Thoracic aorta (tissue), 2 donors: ENCODE measurements at regions not wholly inside any gene's neighbourhood (a gene's known extent, or its start where the extent isn't known, plus 50 kb on each side); places are given as distances from the start of the nearest gene placed in this dataset.

ENCODE experiments used
- ATAC-seq: fragments of 150-250 bp; one replicate; pipeline ENCODE4 v1.8.0; 2017; ENCODE audit warnings: low read depth; ENCODE audit not compliant: insufficient number of reproducible peaks, low FRiP score
- DNase-seq: peaks from one replicate; pipeline ENCODE4 v3.0.0-alpha.2; 2020; ENCODE audit warnings: low spot score
- H3K27ac ChIP-seq, 2 donors: fragments of 200-600 bp; sonication (generic); 1 replicate in 1 of 2; 2 replicates in 1 of 2; pipeline ENCODE4 v1.5.1; 2016; ENCODE audit warnings: mild to moderate bottlenecking in 2 of 2, moderate library complexity in 2 of 2
- H3K27me3 ChIP-seq: fragments of 200-600 bp; sonication (generic); replicated peaks from 2 replicates; pipeline ENCODE4 v1.6.0; 2016; ENCODE audit warnings: mild to moderate bottlenecking; ENCODE audit not compliant: insufficient read depth
- H3K36me3 ChIP-seq: fragments of 200-600 bp; sonication (generic); one replicate; pipeline ENCODE4 v1.5.1; 2016
- H3K4me1 ChIP-seq, 2 donors: fragments of 200-600 bp; sonication (generic); 1 replicate in 1 of 2; 2 replicates in 1 of 2; pipeline versions ENCODE4 v1.5.1 to v1.6.0; 2016; ENCODE audit warnings: low read depth in 2 of 2, mild to moderate bottlenecking in 1 of 2; ENCODE audit not compliant: control insufficient read depth in 1 of 2
- H3K4me3 ChIP-seq: fragments of 200-600 bp; sonication (generic); 2 replicates; pipeline ENCODE4 v1.5.1; 2016; ENCODE audit warnings: mild to moderate bottlenecking
- H3K9me3 ChIP-seq: fragments of 200-600 bp; sonication (generic); 2 replicates; pipeline ENCODE4 v1.5.1; 2016
- TF ChIP-seq, protein P1 (sequence below): fragments of 200-600 bp; sonication (generic); IDR thresholded peaks from one replicate; pipeline ENCODE4 v1.5.1; 2019; ENCODE audit warnings: antibody characterized with exemption

DNA sequence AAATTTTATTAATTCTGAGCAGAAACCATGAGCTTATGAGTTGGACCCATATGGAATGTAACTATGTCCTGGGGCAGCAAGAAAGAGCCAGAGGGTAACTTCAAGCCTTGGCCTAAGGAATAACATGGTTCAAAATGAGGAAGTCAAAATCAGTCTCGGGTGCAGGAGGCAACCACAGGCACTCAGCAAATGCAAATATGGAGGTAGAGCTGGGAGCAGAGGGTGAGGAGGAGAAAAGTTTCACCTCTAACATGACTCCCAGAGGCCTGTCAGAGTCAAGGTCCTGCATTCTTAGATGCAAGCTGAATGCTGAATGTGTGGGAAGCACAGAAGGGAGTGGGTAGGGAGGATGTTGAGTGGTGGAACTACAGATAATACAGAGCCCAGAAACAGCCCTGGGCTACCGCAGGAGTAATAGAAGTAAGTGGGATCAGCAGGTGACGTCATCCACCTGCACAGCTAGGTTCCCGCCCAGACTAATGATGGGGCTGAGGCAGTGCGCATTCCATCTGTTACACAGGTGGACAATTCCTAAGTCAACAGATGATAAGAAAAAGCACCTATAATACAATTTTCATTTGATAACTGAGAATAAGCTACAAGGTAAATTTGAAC, 279.8 kb upstream of the ARRDC4 start:
- Histone ChIP-seq H3K4me1 (no peaks in the 10 kb centered on the region), H3K4me3 (no peak overlapping the region), H3K36me3 (no peaks in the 10 kb centered on the region), H3K27me3 (no peaks in the 10 kb centered on the region), H3K9me3 (no peaks in the 10 kb centered on the region), H3K27ac (no peak overlapping the region)
- no peak for ATAC-seq
- TF ChIP-seq, protein P1, sequence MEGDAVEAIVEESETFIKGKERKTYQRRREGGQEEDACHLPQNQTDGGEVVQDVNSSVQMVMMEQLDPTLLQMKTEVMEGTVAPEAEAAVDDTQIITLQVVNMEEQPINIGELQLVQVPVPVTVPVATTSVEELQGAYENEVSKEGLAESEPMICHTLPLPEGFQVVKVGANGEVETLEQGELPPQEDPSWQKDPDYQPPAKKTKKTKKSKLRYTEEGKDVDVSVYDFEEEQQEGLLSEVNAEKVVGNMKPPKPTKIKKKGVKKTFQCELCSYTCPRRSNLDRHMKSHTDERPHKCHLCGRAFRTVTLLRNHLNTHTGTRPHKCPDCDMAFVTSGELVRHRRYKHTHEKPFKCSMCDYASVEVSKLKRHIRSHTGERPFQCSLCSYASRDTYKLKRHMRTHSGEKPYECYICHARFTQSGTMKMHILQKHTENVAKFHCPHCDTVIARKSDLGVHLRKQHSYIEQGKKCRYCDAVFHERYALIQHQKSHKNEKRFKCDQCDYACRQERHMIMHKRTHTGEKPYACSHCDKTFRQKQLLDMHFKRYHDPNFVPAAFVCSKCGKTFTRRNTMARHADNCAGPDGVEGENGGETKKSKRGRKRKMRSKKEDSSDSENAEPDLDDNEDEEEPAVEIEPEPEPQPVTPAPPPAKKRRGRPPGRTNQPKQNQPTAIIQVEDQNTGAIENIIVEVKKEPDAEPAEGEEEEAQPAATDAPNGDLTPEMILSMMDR: no peak
- DNase-seq: no peak

DNA sequence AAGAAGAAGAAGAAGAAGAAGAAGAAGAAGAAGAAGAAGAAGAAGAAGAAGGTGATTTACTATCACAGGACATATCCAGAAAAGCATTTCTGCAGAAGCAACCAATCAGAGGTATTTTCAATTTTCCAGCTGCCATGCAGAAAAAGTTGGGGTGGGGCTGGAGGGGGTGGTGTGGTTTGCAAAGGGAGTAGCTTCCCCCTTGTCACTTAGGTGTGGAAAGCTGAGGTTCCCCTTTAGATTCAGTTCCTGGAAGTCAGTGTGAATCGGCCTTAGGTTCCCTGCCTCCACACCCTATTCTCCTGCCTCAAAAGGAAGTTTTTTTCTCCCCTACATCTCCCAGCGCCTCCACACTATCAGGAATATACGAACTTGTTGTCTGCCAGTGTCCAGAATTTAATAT, 276.7 kb upstream of the ARRDC4 start:
- no peaks in the 10 kb centered on the region for H3K36me3 ChIP-seq
- DNase-seq (no peak), ATAC-seq (no peak)
- H3K27ac ChIP-seq: no peak overlapping the region
- TF ChIP-seq, protein P1: no peak
- H3K27me3 ChIP-seq: no peaks in the 10 kb centered on the region
- no peak overlapping the region for H3K4me3 ChIP-seq
- H3K4me1 ChIP-seq: no peaks in the 10 kb centered on the region
- H3K9me3 ChIP-seq: no peaks in the 10 kb centered on the region

DNA sequence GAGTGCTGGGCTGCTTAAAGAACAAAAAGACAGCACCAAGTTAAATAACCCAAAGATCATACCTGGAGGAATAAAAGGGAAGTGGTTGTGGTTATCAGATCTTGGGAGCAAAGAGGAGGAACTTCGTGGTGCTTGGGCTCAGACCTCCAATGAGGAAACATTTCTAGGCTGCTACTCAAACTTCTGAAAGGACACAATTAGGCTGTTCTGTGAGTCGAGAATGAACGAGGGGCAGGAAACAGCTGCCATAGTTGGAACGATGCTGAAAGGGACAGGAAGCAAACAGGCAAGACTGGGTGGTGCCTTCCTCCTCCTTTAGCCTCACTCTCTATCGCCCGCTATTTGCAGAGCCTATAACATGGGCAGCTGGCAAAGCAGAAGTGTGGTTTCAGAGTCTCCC, 276.3 kb upstream of the ARRDC4 start:
- Histone ChIP-seq H3K27ac (no peak overlapping the region), H3K9me3 (no peaks in the 10 kb centered on the region), H3K27me3 (no peaks in the 10 kb centered on the region), H3K4me3 (no peak overlapping the region), H3K4me1 (no peaks in the 10 kb centered on the region), H3K36me3 (no peaks in the 10 kb centered on the region)
- DNase-seq (no peak), ATAC-seq (no peak)
- TF ChIP-seq, protein P1: no peak

DNA sequence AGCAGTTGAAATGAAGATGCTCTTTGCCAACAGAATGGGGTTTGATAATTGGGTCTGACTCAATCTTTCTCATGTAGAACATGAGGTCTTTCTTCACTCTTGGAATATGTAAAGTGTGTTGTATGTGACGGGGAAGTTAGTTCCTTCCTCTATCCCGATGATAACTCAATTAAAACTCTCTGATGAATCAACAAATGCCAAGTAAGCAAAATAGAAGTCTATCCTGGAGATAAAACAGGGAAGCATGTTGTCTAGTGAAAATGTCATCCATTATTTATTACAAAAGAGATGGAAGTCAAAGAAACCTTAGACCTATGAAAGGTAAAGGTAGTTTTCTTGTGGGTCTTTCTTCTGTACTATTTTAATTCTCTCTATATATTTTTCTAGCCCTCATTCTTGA, 274.2 kb upstream of the ARRDC4 start:
- Histone ChIP-seq H3K9me3 (no peaks in the 10 kb centered on the region), H3K4me3 (no peak overlapping the region), H3K27ac (no peak overlapping the region), H3K36me3 (no peaks in the 10 kb centered on the region), H3K27me3 (no peaks in the 10 kb centered on the region), H3K4me1 (no peaks in the 10 kb centered on the region)
- ATAC-seq: no peak
- DNase-seq: no peak
- TF ChIP-seq, protein P1: no peak

DNA sequence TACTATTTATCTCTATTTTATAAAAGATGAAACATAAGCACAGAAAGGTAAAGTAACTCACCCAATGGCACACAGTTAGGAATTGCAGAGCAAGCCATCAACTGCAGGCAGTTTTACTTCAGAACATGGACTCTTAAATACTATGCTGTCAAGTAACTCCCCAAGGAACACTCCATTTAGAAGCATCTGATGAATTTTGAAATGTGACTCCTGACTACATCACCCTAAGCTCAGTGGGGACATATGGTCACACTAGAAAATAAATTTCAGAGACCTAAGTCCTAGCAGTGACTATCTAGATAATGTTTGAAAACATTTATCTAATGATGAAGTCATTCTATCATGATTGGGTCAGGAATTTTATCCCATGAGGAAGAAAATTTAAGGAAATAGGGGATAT, 272.8 kb upstream of the ARRDC4 start:
- TF ChIP-seq, protein P1: no peak
- Histone ChIP-seq H3K27ac (no peak overlapping the region), H3K27me3 (no peaks in the 10 kb centered on the region), H3K4me1 (no peaks in the 10 kb centered on the region), H3K36me3 (no peaks in the 10 kb centered on the region), H3K4me3 (no peak overlapping the region), H3K9me3 (no peaks in the 10 kb centered on the region)
- no peak for DNase-seq
- ATAC-seq: no peak
